Body of pancreas (tissue), 4 donors: ENCODE measurements at regions not wholly inside any gene's neighbourhood (a gene's known extent, or its start where the extent isn't known, plus 50 kb on each side); places are given as distances from the start of the nearest gene placed in this dataset.

Experiments used
- ATAC-seq: fragments of 150-250 bp; one replicate; pipeline ENCODE4 v1.9.1; 2016
- DNase-seq, 4 donors: peaks; one replicate each; pipeline ENCODE4 v3.0.0-alpha.2; 2019
- H3K27ac ChIP-seq, 4 donors: fragments of 200-600 bp; sonication (generic); 1 replicate in 3 of 4; 2 replicates in 1 of 4; pipeline versions ENCODE4 v1.5.1 to v1.6.1; 2016 to 2019; ENCODE audit warnings: mild to moderate bottlenecking in 1 of 4, mixed read lengths in 1 of 4, moderate library complexity in 1 of 4
- H3K27me3 ChIP-seq, 2 donors: fragments of 200-600 bp; sonication (generic); one replicate each; pipeline ENCODE4 v1.6.0; 2016; ENCODE audit warnings: mild to moderate bottlenecking in 1 of 2
- H3K36me3 ChIP-seq, 2 donors: fragments of 200-600 bp; sonication (generic); replicated peaks in 1 of 2; 2 replicates each; pipeline ENCODE4 v1.5.1; 2016; ENCODE audit warnings: low read depth in 2 of 2; ENCODE audit not compliant: insufficient read depth in 1 of 2
- H3K4me1 ChIP-seq: fragments of 200-600 bp; sonication (generic); one replicate; pipeline ENCODE4 v1.6.0; 2016
- H3K4me3 ChIP-seq, 2 donors: fragments of 200-600 bp; sonication (generic); 1 replicate in 1 of 2; 2 replicates in 1 of 2; pipeline ENCODE4 v1.5.1; 2016 to 2019
- H3K9me3 ChIP-seq, 3 donors: fragments of 200-600 bp; sonication (generic); 1 replicate in 2 of 3; 2 replicates in 1 of 3; pipeline ENCODE4 v1.5.1; 2016
- POLR2A ChIP-seq, 3 donors: fragments of 450-650 bp; IDR thresholded peaks; one replicate each; pipeline ENCODE4 v1.6.1; 2016; ENCODE audit warnings: antibody characterized with exemption in 3 of 3, mild to moderate bottlenecking in 2 of 3
- WGBS, 2 donors: methylation state at CpG; one replicate each; pipeline ENCODE4 v1.1.5; 2017; 5-methylcytosine and 5-hydroxymethylcytosine counted together
- intact Hi-C: fragments of 100-400 bp; cut with DNase I; formaldehyde crosslinking; loops from one replicate; pipeline ENCODE4 v1.15.1; 2023
- TF ChIP-seq, protein P1 (sequence below), 7 experiments: fragments of 450-650 bp in 4 of 7; fragments of 200-600 bp in 3 of 7; sonication (generic) in 3 of 7; IDR thresholded peaks; one replicate each; pipeline ENCODE4 v1.5.1; 2016 to 2019; ENCODE audit warnings: antibody characterized with exemption in 7 of 7

DNA sequence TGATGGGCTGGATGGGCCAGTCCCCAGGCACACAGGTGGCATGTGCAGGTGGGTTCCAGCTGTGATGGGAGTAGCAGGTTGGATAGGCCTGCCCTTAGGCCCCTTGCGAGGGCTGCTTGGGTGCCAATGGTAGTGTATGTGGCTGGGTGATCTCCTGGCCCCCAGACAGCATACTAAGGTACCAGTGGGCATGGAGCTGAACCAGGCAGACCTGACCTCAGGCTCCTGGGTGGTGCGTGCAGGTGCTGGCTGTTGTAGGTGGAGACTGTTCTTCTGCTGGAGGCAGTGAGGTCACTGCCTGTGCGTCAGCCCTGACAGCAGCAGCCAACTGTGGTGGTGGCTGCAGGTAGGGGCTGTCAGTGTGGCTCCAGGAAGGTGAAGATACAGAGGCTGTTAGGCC, 384.7 kb downstream of the ANKRD7 start:
- H3K9me3 ChIP-seq: no peaks in the 10 kb centered on the region
- H3K36me3 ChIP-seq: no peaks in the 10 kb centered on the region
- no peak for ATAC-seq
- TF ChIP-seq, protein P1, sequence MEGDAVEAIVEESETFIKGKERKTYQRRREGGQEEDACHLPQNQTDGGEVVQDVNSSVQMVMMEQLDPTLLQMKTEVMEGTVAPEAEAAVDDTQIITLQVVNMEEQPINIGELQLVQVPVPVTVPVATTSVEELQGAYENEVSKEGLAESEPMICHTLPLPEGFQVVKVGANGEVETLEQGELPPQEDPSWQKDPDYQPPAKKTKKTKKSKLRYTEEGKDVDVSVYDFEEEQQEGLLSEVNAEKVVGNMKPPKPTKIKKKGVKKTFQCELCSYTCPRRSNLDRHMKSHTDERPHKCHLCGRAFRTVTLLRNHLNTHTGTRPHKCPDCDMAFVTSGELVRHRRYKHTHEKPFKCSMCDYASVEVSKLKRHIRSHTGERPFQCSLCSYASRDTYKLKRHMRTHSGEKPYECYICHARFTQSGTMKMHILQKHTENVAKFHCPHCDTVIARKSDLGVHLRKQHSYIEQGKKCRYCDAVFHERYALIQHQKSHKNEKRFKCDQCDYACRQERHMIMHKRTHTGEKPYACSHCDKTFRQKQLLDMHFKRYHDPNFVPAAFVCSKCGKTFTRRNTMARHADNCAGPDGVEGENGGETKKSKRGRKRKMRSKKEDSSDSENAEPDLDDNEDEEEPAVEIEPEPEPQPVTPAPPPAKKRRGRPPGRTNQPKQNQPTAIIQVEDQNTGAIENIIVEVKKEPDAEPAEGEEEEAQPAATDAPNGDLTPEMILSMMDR (IDR thresholded peaks at IDR 0.05): no peak
- TF ChIP-seq POLR2A (IDR thresholded peaks at IDR 0.05): no peak
- no peaks in the 10 kb centered on the region for H3K4me1 ChIP-seq
- WGBS, 2 donors: 69 to 89% methylated on average over 1 to 3 of the region's 3 CpGs
- H3K27me3 ChIP-seq: no peaks in the 10 kb centered on the region
- H3K4me3 ChIP-seq: no peak overlapping the region
- no peak for DNase-seq
- intact Hi-C loops: no loop called here
- no peak overlapping the region for H3K27ac ChIP-seq

DNA sequence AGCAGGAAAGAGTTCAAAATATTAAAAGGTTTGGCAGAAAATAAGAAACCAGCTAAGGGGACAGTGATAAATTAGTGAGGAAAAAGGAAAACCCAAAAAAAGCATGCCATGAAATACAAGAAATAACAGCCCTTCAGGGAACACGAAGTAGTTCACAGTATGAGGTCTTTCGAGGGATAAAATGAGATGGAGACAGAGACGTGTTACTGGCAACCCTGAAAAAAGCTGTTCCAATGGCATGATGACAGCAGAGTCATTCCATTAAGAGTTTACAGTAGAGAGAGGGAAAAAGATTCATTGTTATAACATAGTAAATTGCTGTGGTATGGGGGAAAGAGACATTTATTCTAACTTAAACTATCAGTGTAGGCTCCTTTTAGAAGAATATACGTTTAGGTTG, 391.2 kb downstream of the ANKRD7 start:
- Histone ChIP-seq H3K4me1 (no peaks in the 10 kb centered on the region), H3K36me3 (no peaks in the 10 kb centered on the region), H3K9me3 (no peaks in the 10 kb centered on the region), H3K4me3 (no peak overlapping the region), H3K27ac (no peak overlapping the region), H3K27me3 (no peaks in the 10 kb centered on the region)
- ATAC-seq (no peak), DNase-seq (no peak)
- intact Hi-C loops: no loop called here
- TF ChIP-seq, protein P1 (IDR thresholded peaks at IDR 0.05): no peak
- TF ChIP-seq POLR2A (IDR thresholded peaks at IDR 0.05): no peak
- WGBS, 2 donors: 38 to 58% methylated on average over 4 of the region's 4 CpGs

DNA sequence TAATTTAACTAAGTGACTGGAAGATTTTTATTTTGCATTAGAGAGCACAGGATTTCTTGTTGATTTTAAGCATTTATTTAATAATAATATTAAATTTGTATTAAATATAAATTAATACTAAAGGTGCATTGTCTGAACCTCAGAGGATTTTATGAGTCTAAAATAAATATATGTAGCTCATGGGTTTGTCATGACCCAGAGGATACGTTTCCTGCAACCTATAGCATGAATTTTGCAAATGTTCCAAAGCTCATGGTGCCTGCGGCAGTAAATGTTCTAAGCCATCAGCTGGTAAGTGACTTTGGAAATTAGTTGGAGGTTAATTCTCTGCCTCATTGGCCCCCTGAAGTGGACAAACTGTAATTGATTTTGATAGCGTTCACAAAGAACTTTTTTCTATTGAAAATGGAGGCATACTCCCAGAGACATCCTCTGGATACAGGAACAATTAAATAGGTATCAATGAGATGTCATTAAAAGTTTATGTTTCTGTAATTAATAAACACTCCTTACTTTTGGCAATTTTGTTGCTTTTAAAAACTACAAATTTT, 397.4 kb downstream of the ANKRD7 start:
- no peak overlapping the region for H3K27ac ChIP-seq
- 40 to 62% methylated on average over 3 of the region's 3 CpGs for WGBS, 2 donors
- intact Hi-C loops: no loop called here
- no peaks in the 10 kb centered on the region for H3K36me3 ChIP-seq
- TF ChIP-seq, protein P1 (IDR thresholded peaks at IDR 0.05): no peak
- TF ChIP-seq POLR2A (IDR thresholded peaks at IDR 0.05): no peak
- H3K4me1 ChIP-seq: no peaks in the 10 kb centered on the region
- no peak for ATAC-seq
- no peak overlapping the region for H3K4me3 ChIP-seq
- no peak for DNase-seq
- no peaks in the 10 kb centered on the region for H3K9me3 ChIP-seq
- no peaks in the 10 kb centered on the region for H3K27me3 ChIP-seq

DNA sequence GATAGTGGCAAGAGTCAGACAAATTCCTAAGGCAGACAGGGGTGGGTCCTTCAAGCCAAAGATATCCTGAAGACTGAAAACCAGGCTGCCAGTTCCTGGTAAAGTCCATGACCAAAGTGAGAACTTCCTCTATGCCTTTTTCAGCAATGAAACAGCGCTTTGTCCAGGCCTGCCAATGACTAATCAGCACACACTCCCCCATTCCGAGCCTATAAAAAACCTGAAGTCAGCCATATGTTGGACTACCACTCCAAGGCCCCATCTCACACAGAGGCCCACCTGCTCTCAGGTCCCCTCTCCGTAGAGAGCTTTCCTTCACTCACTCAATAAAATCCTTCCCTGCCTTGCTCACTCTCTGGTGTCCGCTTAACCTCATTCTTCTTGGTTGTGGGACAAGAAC, 402.2 kb downstream of the ANKRD7 start:
- no peaks in the 10 kb centered on the region for H3K36me3 ChIP-seq
- no peaks in the 10 kb centered on the region for H3K4me1 ChIP-seq
- intact Hi-C loops: no loop called here
- TF ChIP-seq, protein P1 (IDR thresholded peaks at IDR 0.05): no peak
- no peak for TF ChIP-seq POLR2A (IDR thresholded peaks at IDR 0.05)
- H3K27me3 ChIP-seq: no peaks in the 10 kb centered on the region
- WGBS, 2 donors: 61 to 90% methylated on average over 4 of the region's 4 CpGs
- DNase-seq (no peak), ATAC-seq (no peak)
- no peak overlapping the region for H3K4me3 ChIP-seq
- no peaks in the 10 kb centered on the region for H3K9me3 ChIP-seq
- H3K27ac ChIP-seq: no peak overlapping the region

DNA sequence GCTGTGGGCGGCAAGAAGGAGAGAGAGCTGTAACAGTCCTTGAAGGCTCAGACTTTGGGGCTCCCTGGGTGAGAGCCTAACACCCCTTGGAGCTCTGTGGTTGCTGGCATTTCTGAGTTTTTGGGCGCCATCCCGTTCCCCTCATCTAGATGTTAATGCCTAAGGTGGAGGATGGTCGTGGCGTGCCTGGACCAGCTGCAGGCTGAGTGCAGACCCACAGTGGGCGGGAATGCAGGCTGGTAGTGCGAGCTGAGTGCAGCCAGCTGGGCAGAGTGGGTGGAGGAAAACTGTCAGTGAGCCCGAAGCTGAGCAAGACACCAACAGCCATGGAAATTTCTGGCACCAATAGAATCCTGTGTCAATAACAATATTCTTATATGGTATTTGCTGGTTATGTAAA, 403.0 kb downstream of the ANKRD7 start:
- no peaks in the 10 kb centered on the region for H3K9me3 ChIP-seq
- TF ChIP-seq, protein P1 (IDR thresholded peaks at IDR 0.05): no peak
- no peak for TF ChIP-seq POLR2A (IDR thresholded peaks at IDR 0.05)
- H3K4me1 ChIP-seq: no peaks in the 10 kb centered on the region
- H3K4me3 ChIP-seq: no peak overlapping the region
- WGBS, 2 donors: 64 to 82% methylated on average over 5 to 8 of the region's 8 CpGs
- H3K36me3 ChIP-seq: no peaks in the 10 kb centered on the region
- H3K27me3 ChIP-seq: no peaks in the 10 kb centered on the region
- ATAC-seq: no peak
- intact Hi-C loops: no loop called here
- H3K27ac ChIP-seq: no peak overlapping the region
- no peak for DNase-seq
